Epithelial cell of esophagus (primary cell): ENCODE measurements at regions not wholly inside any gene's neighbourhood (a gene's known extent, or its start where the extent isn't known, plus 50 kb on each side); places are given as distances from the start of the nearest gene placed in this dataset.

Experiments
- DNase-seq: peaks from one replicate; pipeline ENCODE4 v3.0.0; 2010; ENCODE audit warnings: low read depth
- H3K4me3 ChIP-seq: 2 replicates; pipeline ENCODE4 v1.5.1; 2011; ENCODE audit warnings: mild to moderate bottlenecking, low read length, control low read depth
- CTCF ChIP-seq: IDR thresholded peaks from 2 replicates; pipeline ENCODE4 v1.5.1; 2011; ENCODE audit warnings: low read depth, mild to moderate bottlenecking, low read length, control low read depth, inconsistent platforms; ENCODE audit not compliant: insufficient read depth; ENCODE audit errors: missing control alignments

- H3K4me3 ChIP-seq, result no peak overlapping the region
- TF ChIP-seq CTCF, result no peak
Measured at GRCh38 chr18:38883111-38883510, 1317.5 kb upstream of the CELF4 start.

GRCh38 chr18:38879871-38880270 lies 1314.3 kb upstream of the CELF4 start:
- no peak for DNase-seq
- H3K4me3 ChIP-seq, result no peak overlapping the region
- no peak for TF ChIP-seq CTCF

More at GRCh38 chr18:38883111-38883510, 1317.5 kb upstream of the CELF4 start:
- DNase-seq, result no peak

GRCh38 chr18:38872342-38872741 lies 1306.7 kb upstream of the CELF4 start:
- no peak overlapping the region for H3K4me3 ChIP-seq
- no peak for TF ChIP-seq CTCF
- no peak for DNase-seq

- no peak overlapping the region for H3K4me3 ChIP-seq
- no peak for TF ChIP-seq CTCF
- no peak for DNase-seq
Measured at GRCh38 chr18:38868757-38869156, 1303.2 kb upstream of the CELF4 start.

GRCh38 chr18:38867680-38868079 lies 1302.1 kb upstream of the CELF4 start:
- no peak for TF ChIP-seq CTCF
- H3K4me3 ChIP-seq, result no peak overlapping the region
- no peak for DNase-seq

GRCh38 chr18:38851526-38851925 lies 1285.9 kb upstream of the CELF4 start:
- DNase-seq, result peak; percentile 70
- no peak for TF ChIP-seq CTCF
- H3K4me3 ChIP-seq, result no peak overlapping the region

GRCh38 chr18:38847326-38847725 lies 1281.7 kb upstream of the CELF4 start:
- no peak overlapping the region for H3K4me3 ChIP-seq
- no peak for TF ChIP-seq CTCF
- peak; percentile 68 for DNase-seq
